ENCODE measurements at regions not wholly inside any gene's neighbourhood (a gene's known extent, or its start where the extent isn't known, plus 50 kb on each side); places are given as distances from the start of the nearest gene placed in this dataset.

GRCh38 chr1:79588719-79589118 lies 582.2 kb upstream of the ADGRL4 start:
- DNase-seq (no peak), FAIRE-seq (no peak)
- H3K27ac ChIP-seq (ENCODE audit: low read depth in 2 of 2, low read length in 2 of 2): no peak overlapping the region
- H3K4me1 ChIP-seq (ENCODE audit: control insufficient read depth in 2 of 3, insufficient read depth in 2 of 3, low read depth in 1 of 3, low read length in 3 of 3): no peaks in the 10 kb centered on the region
- no peak overlapping the region for H3K4me3 ChIP-seq (ENCODE audit: low read length in 3 of 3)
- no peaks in the 10 kb centered on the region for H3K36me3 ChIP-seq (ENCODE audit: control insufficient read depth in 2 of 3, insufficient read depth in 3 of 3, low read length in 3 of 3)
- no peak overlapping the region for H3K9ac ChIP-seq (ENCODE audit: low read length in 3 of 3)
- no peaks in the 10 kb centered on the region for H3K9me3 ChIP-seq (ENCODE audit: control insufficient read depth in 2 of 3, insufficient read depth in 1 of 3, low read length in 3 of 3)
- TF ChIP-seq CTCF (IDR thresholded peaks at IDR 0.05; ENCODE audit: borderline replicate concordance, extremely low read depth, insufficient read depth): no peak
- intact Hi-C loops (cut with DNase I): no loop called here
- no peaks in the 10 kb centered on the region for H3K27me3 ChIP-seq (ENCODE audit: control insufficient read depth, insufficient read depth, low read length)

- no peaks in the 10 kb centered on the region for H3K36me3 ChIP-seq (ENCODE audit: control insufficient read depth in 2 of 3, insufficient read depth in 3 of 3, low read length in 3 of 3)
- intact Hi-C loops (cut with DNase I): no loop called here
Measured at GRCh38 chr1:79587229-79587628, 580.7 kb upstream of the ADGRL4 start.

DNA sequence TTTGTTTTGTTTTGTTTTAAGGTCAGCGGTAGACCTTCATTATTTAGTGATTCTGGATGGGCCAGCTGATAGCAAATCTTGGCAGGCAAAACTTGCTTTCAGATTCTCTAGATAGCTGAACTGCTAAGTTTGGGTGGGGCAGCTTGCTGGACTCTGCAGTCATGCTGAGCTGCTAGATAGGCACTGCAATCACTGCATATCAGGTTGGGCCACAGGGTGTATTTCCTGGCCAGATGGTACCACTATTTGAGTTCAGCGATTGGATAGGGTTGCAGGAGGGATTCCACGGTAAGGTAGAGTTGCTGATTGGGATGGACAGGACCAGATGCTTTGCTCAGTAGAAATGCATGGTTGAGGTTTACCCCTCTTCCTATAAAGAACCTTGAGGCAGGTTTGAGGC lies 579.3 kb upstream of the ADGRL4 start:
- no peaks in the 10 kb centered on the region for H3K27me3 ChIP-seq (ENCODE audit: control insufficient read depth, insufficient read depth, low read length)
- TF ChIP-seq CTCF (IDR thresholded peaks at IDR 0.05; ENCODE audit: borderline replicate concordance, extremely low read depth, insufficient read depth): no peak
- no peak for DNase-seq
- intact Hi-C loops (cut with DNase I): no loop called here
- no peak overlapping the region for H3K9ac ChIP-seq (ENCODE audit: low read length in 3 of 3)
- no peak overlapping the region for H3K27ac ChIP-seq (ENCODE audit: low read depth in 2 of 2, low read length in 2 of 2)
- no peak overlapping the region for H3K4me3 ChIP-seq (ENCODE audit: low read length in 3 of 3)
- FAIRE-seq: no peak
- no peaks in the 10 kb centered on the region for H3K9me3 ChIP-seq (ENCODE audit: control insufficient read depth in 2 of 3, insufficient read depth in 1 of 3, low read length in 3 of 3)
- no peaks in the 10 kb centered on the region for H3K4me1 ChIP-seq (ENCODE audit: control insufficient read depth in 2 of 3, insufficient read depth in 2 of 3, low read depth in 1 of 3, low read length in 3 of 3)
- H3K36me3 ChIP-seq (ENCODE audit: control insufficient read depth in 2 of 3, insufficient read depth in 3 of 3, low read length in 3 of 3): no peaks in the 10 kb centered on the region

More at GRCh38 chr1:79587229-79587628, 580.7 kb upstream of the ADGRL4 start:
- Histone ChIP-seq H3K27ac (ENCODE audit: low read depth in 2 of 2, low read length in 2 of 2) (no peak overlapping the region), H3K9ac (ENCODE audit: low read length in 3 of 3) (no peak overlapping the region), H3K27me3 (ENCODE audit: control insufficient read depth, insufficient read depth, low read length) (no peaks in the 10 kb centered on the region), H3K9me3 (ENCODE audit: control insufficient read depth in 2 of 3, insufficient read depth in 1 of 3, low read length in 3 of 3) (no peaks in the 10 kb centered on the region), H3K4me3 (ENCODE audit: low read length in 3 of 3) (no peak overlapping the region), H3K4me1 (ENCODE audit: control insufficient read depth in 2 of 3, insufficient read depth in 2 of 3, low read depth in 1 of 3, low read length in 3 of 3) (no peaks in the 10 kb centered on the region)
- DNase-seq: peak in 1 of 5 donors; percentile 1
- FAIRE-seq: no peak
- TF ChIP-seq CTCF (IDR thresholded peaks at IDR 0.05; ENCODE audit: borderline replicate concordance, extremely low read depth, insufficient read depth): no peak

- Histone ChIP-seq H3K9ac (ENCODE audit: low read length in 3 of 3) (no peak overlapping the region), H3K9me3 (ENCODE audit: control insufficient read depth in 2 of 3, insufficient read depth in 1 of 3, low read length in 3 of 3) (no peaks in the 10 kb centered on the region), H3K27me3 (ENCODE audit: control insufficient read depth, insufficient read depth, low read length) (no peaks in the 10 kb centered on the region), H3K27ac (ENCODE audit: low read depth in 2 of 2, low read length in 2 of 2) (no peak overlapping the region), H3K4me1 (ENCODE audit: control insufficient read depth in 2 of 3, insufficient read depth in 2 of 3, low read depth in 1 of 3, low read length in 3 of 3) (no peaks in the 10 kb centered on the region), H3K36me3 (ENCODE audit: control insufficient read depth in 2 of 3, insufficient read depth in 3 of 3, low read length in 3 of 3) (no peaks in the 10 kb centered on the region), H3K4me3 (ENCODE audit: low read length in 3 of 3) (no peak overlapping the region)
- intact Hi-C loops (cut with DNase I): no loop called here
- TF ChIP-seq CTCF (IDR thresholded peaks at IDR 0.05; ENCODE audit: borderline replicate concordance, extremely low read depth, insufficient read depth): no peak
- DNase-seq (no peak), FAIRE-seq (no peak)
Measured at GRCh38 chr1:79575424-79575823, 568.9 kb upstream of the ADGRL4 start.

Measured in kidney (tissue), 13 donors.